ENCODE measurements at regions not wholly inside any gene's neighbourhood (a gene's known extent, or its start where the extent isn't known, plus 50 kb on each side); places are given as distances from the start of the nearest gene placed in this dataset.

GRCh38 chr5:18797222-18797621, 1163.0 kb downstream of the TAF11L14 start:
- TF ChIP-seq ZNF580 (tag by site-specific recombination; IDR thresholded peaks at IDR 0.05) (no peak), MZF1 (tag by site-specific recombination; IDR thresholded peaks at IDR 0.05; ENCODE audit: borderline replicate concordance) (no peak), REPIN1 (tag by site-specific recombination; IDR thresholded peaks at IDR 0.05; ENCODE audit: low read depth) (no peak), ZNF777 (tag by site-specific recombination; IDR thresholded peaks at IDR 0.05; ENCODE audit: borderline replicate concordance) (no peak), KLF1 (tag by site-specific recombination; IDR thresholded peaks at IDR 0.05) (no peak), ZNF426 (tag by site-specific recombination; IDR thresholded peaks at IDR 0.05) (no peak), ZNF624 (tag by site-specific recombination; IDR thresholded peaks at IDR 0.05) (no peak), ZBTB1 (tag by site-specific recombination; IDR thresholded peaks at IDR 0.05) (no peak), ZNF248 (tag by site-specific recombination; IDR thresholded peaks at IDR 0.05) (no peak), ZNF404 (tag by site-specific recombination; IDR thresholded peaks at IDR 0.05) (no peak), YY2 (tag by site-specific recombination; IDR thresholded peaks at IDR 0.05) (no peak)
- TF ChIP-seq, protein P1, sequence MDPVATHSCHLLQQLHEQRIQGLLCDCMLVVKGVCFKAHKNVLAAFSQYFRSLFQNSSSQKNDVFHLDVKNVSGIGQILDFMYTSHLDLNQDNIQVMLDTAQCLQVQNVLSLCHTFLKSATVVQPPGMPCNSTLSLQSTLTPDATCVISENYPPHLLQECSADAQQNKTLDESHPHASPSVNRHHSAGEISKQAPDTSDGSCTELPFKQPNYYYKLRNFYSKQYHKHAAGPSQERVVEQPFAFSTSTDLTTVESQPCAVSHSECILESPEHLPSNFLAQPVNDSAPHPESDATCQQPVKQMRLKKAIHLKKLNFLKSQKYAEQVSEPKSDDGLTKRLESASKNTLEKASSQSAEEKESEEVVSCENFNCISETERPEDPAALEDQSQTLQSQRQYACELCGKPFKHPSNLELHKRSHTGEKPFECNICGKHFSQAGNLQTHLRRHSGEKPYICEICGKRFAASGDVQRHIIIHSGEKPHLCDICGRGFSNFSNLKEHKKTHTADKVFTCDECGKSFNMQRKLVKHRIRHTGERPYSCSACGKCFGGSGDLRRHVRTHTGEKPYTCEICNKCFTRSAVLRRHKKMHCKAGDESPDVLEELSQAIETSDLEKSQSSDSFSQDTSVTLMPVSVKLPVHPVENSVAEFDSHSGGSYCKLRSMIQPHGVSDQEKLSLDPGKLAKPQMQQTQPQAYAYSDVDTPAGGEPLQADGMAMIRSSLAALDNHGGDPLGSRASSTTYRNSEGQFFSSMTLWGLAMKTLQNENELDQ (tag by site-specific recombination; IDR thresholded peaks at IDR 0.05; ENCODE audit: low read depth): no peak
- TF ChIP-seq, protein P2, sequence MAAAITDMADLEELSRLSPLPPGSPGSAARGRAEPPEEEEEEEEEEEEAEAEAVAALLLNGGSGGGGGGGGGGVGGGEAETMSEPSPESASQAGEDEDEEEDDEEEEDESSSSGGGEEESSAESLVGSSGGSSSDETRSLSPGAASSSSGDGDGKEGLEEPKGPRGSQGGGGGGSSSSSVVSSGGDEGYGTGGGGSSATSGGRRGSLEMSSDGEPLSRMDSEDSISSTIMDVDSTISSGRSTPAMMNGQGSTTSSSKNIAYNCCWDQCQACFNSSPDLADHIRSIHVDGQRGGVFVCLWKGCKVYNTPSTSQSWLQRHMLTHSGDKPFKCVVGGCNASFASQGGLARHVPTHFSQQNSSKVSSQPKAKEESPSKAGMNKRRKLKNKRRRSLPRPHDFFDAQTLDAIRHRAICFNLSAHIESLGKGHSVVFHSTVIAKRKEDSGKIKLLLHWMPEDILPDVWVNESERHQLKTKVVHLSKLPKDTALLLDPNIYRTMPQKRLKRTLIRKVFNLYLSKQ (tag by site-specific recombination; IDR thresholded peaks at IDR 0.05; ENCODE audit: borderline replicate concordance): no peak
- TF ChIP-seq, protein P3, sequence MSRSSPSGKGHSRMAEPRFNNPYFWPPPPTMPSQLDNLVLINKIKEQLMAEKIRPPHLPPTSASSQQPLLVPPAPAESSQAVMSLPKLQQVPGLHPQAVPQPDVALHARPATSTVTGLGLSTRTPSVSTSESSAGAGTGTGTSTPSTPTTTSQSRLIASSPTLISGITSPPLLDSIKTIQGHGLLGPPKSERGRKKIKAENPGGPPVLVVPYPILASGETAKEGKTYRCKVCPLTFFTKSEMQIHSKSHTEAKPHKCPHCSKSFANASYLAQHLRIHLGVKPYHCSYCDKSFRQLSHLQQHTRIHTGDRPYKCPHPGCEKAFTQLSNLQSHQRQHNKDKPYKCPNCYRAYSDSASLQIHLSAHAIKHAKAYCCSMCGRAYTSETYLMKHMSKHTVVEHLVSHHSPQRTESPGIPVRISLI (tag by site-specific recombination; IDR thresholded peaks at IDR 0.05): no peak
- TF ChIP-seq, protein P4, sequence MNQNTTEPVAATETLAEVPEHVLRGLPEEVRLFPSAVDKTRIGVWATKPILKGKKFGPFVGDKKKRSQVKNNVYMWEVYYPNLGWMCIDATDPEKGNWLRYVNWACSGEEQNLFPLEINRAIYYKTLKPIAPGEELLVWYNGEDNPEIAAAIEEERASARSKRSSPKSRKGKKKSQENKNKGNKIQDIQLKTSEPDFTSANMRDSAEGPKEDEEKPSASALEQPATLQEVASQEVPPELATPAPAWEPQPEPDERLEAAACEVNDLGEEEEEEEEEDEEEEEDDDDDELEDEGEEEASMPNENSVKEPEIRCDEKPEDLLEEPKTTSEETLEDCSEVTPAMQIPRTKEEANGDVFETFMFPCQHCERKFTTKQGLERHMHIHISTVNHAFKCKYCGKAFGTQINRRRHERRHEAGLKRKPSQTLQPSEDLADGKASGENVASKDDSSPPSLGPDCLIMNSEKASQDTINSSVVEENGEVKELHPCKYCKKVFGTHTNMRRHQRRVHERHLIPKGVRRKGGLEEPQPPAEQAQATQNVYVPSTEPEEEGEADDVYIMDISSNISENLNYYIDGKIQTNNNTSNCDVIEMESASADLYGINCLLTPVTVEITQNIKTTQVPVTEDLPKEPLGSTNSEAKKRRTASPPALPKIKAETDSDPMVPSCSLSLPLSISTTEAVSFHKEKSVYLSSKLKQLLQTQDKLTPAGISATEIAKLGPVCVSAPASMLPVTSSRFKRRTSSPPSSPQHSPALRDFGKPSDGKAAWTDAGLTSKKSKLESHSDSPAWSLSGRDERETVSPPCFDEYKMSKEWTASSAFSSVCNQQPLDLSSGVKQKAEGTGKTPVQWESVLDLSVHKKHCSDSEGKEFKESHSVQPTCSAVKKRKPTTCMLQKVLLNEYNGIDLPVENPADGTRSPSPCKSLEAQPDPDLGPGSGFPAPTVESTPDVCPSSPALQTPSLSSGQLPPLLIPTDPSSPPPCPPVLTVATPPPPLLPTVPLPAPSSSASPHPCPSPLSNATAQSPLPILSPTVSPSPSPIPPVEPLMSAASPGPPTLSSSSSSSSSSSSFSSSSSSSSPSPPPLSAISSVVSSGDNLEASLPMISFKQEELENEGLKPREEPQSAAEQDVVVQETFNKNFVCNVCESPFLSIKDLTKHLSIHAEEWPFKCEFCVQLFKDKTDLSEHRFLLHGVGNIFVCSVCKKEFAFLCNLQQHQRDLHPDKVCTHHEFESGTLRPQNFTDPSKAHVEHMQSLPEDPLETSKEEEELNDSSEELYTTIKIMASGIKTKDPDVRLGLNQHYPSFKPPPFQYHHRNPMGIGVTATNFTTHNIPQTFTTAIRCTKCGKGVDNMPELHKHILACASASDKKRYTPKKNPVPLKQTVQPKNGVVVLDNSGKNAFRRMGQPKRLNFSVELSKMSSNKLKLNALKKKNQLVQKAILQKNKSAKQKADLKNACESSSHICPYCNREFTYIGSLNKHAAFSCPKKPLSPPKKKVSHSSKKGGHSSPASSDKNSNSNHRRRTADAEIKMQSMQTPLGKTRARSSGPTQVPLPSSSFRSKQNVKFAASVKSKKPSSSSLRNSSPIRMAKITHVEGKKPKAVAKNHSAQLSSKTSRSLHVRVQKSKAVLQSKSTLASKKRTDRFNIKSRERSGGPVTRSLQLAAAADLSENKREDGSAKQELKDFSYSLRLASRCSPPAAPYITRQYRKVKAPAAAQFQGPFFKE (tag by site-specific recombination; IDR thresholded peaks at IDR 0.05; ENCODE audit: borderline replicate concordance): no peak
- H3K9me3 ChIP-seq (ENCODE audit: control insufficient read depth, insufficient read depth, low read depth, low read length): no peaks in the 10 kb centered on the region
- no peak overlapping the region for H3K4me3 ChIP-seq (ENCODE audit: low read depth, low read length)
- POLR2A ChIA-PET: no interaction called here
- H3K36me3 ChIP-seq (ENCODE audit: control insufficient read depth in 2 of 2, insufficient read depth in 1 of 2, low read length in 2 of 2): no peaks in the 10 kb centered on the region
- no peak overlapping the region for H3K27ac ChIP-seq (ENCODE audit: extremely low read depth, low read depth, low read length)
- CTCF ChIA-PET: interaction anchor here (0.6 kb wide), 1 partner anchor 27 kb away, joined by 3 read pairs; no protein-coding TSS in a partner anchor
- no peaks in the 10 kb centered on the region for H3K4me1 ChIP-seq (ENCODE audit: control insufficient read depth, insufficient read depth, low read length)

All from HEK293 (cell line).